ENCODE measurements at regions not wholly inside any gene's neighbourhood (a gene's known extent, or its start where the extent isn't known, plus 50 kb on each side); places are given as distances from the start of the nearest gene placed in this dataset.

DNA sequence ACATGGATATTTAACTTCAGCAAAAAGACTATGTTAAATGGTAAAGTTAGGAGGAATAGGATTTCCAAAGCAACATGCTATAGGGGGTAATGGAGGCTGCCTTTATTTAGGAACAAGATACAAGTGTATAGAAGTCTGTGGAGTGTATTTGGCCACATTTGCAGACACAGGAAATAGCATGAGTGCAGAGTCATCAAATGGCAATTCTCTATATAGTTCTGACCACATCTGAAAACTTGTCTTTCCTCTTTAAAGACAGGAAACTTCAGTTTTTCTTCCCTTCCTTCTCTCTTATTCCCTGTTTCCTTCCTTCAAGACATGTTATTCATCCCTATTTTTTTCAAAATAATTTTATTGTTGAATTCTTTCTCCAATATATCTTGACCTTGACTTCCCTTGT is 119.3 kb upstream of the PITX2 start:
- TF ChIP-seq, protein P1, sequence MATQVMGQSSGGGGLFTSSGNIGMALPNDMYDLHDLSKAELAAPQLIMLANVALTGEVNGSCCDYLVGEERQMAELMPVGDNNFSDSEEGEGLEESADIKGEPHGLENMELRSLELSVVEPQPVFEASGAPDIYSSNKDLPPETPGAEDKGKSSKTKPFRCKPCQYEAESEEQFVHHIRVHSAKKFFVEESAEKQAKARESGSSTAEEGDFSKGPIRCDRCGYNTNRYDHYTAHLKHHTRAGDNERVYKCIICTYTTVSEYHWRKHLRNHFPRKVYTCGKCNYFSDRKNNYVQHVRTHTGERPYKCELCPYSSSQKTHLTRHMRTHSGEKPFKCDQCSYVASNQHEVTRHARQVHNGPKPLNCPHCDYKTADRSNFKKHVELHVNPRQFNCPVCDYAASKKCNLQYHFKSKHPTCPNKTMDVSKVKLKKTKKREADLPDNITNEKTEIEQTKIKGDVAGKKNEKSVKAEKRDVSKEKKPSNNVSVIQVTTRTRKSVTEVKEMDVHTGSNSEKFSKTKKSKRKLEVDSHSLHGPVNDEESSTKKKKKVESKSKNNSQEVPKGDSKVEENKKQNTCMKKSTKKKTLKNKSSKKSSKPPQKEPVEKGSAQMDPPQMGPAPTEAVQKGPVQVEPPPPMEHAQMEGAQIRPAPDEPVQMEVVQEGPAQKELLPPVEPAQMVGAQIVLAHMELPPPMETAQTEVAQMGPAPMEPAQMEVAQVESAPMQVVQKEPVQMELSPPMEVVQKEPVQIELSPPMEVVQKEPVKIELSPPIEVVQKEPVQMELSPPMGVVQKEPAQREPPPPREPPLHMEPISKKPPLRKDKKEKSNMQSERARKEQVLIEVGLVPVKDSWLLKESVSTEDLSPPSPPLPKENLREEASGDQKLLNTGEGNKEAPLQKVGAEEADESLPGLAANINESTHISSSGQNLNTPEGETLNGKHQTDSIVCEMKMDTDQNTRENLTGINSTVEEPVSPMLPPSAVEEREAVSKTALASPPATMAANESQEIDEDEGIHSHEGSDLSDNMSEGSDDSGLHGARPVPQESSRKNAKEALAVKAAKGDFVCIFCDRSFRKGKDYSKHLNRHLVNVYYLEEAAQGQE (IDR thresholded peaks at IDR 0.05; ENCODE audit: low read depth) = no peak
- TF ChIP-seq NFIC (IDR thresholded peaks at IDR 0.05) (no peak), EGR1 (IDR thresholded peaks at IDR 0.05) (no peak)

All from Ishikawa (cell line).